ENCODE measurements at regions not wholly inside any gene's neighbourhood (a gene's known extent, or its start where the extent isn't known, plus 50 kb on each side); places are given as distances from the start of the nearest gene placed in this dataset.

- Histone ChIP-seq H3K9ac (ENCODE audit: low read depth, low read length) (no peak overlapping the region), H3K27ac (ENCODE audit: low read length) (no peak overlapping the region), H4K20me1 (ENCODE audit: insufficient read depth, low read length) (no peaks in the 10 kb centered on the region), H2AFZ (ENCODE audit: low read depth, low read length) (no peak overlapping the region), H3K4me1 (ENCODE audit: insufficient read depth, low read length) (no peaks in the 10 kb centered on the region), H3K4me3 (ENCODE audit: low read depth in 1 of 2, low read length in 2 of 2) (no peak overlapping the region), H3K79me2 (ENCODE audit: insufficient read depth, low read length) (no peaks in the 10 kb centered on the region), H3K9me3 (ENCODE audit: insufficient read depth, low read length, severe bottlenecking) (no peaks in the 10 kb centered on the region), H3K27me3 (ENCODE audit: insufficient read depth, low read length, poor library complexity) (no peaks in the 10 kb centered on the region), H3K4me2 (ENCODE audit: insufficient read depth, low read length) (no peak overlapping the region), H3K36me3 (ENCODE audit: insufficient read depth, low read length) (no peaks in the 10 kb centered on the region)
- no peak for DNase-seq
- TF ChIP-seq, protein P1, sequence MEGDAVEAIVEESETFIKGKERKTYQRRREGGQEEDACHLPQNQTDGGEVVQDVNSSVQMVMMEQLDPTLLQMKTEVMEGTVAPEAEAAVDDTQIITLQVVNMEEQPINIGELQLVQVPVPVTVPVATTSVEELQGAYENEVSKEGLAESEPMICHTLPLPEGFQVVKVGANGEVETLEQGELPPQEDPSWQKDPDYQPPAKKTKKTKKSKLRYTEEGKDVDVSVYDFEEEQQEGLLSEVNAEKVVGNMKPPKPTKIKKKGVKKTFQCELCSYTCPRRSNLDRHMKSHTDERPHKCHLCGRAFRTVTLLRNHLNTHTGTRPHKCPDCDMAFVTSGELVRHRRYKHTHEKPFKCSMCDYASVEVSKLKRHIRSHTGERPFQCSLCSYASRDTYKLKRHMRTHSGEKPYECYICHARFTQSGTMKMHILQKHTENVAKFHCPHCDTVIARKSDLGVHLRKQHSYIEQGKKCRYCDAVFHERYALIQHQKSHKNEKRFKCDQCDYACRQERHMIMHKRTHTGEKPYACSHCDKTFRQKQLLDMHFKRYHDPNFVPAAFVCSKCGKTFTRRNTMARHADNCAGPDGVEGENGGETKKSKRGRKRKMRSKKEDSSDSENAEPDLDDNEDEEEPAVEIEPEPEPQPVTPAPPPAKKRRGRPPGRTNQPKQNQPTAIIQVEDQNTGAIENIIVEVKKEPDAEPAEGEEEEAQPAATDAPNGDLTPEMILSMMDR (IDR thresholded peaks at IDR 0.05; ENCODE audit: borderline replicate concordance, extremely low read depth, low read length, poor library complexity, severe bottlenecking) = no peak
- TF ChIP-seq EZH2 (IDR thresholded peaks at IDR 0.05; ENCODE audit: borderline replicate concordance, low read depth, low read length, severe bottlenecking) = no peak
- no peak for ATAC-seq (ENCODE audit: insufficient read depth, low read depth)
Observed at GRCh38 chr10:42942279-42942950, 134.5 kb upstream of the RET start.

GRCh38 chr10:42943025-42943818 is 133.6 kb upstream of the RET start:
- Histone ChIP-seq H3K9ac (ENCODE audit: low read depth, low read length) (no peak overlapping the region), H3K79me2 (ENCODE audit: insufficient read depth, low read length) (no peaks in the 10 kb centered on the region), H3K4me3 (ENCODE audit: low read depth in 1 of 2, low read length in 2 of 2) (no peak overlapping the region), H3K36me3 (ENCODE audit: insufficient read depth, low read length) (no peaks in the 10 kb centered on the region), H4K20me1 (ENCODE audit: insufficient read depth, low read length) (no peaks in the 10 kb centered on the region), H3K27me3 (ENCODE audit: insufficient read depth, low read length, poor library complexity) (no peaks in the 10 kb centered on the region), H3K27ac (ENCODE audit: low read length) (no peak overlapping the region), H3K4me2 (ENCODE audit: insufficient read depth, low read length) (no peak overlapping the region), H3K9me3 (ENCODE audit: insufficient read depth, low read length, severe bottlenecking) (no peaks in the 10 kb centered on the region), H3K4me1 (ENCODE audit: insufficient read depth, low read length) (no peaks in the 10 kb centered on the region), H2AFZ (ENCODE audit: low read depth, low read length) (no peak overlapping the region)
- TF ChIP-seq, protein P1 (IDR thresholded peaks at IDR 0.05; ENCODE audit: borderline replicate concordance, extremely low read depth, low read length, poor library complexity, severe bottlenecking) = no peak
- TF ChIP-seq EZH2 (IDR thresholded peaks at IDR 0.05; ENCODE audit: borderline replicate concordance, low read depth, low read length, severe bottlenecking) = no peak
- DNase-seq (no peak), ATAC-seq (ENCODE audit: insufficient read depth, low read depth) (no peak)

- H3K4me1 ChIP-seq (ENCODE audit: insufficient read depth, low read length) = no peaks in the 10 kb centered on the region
- no peaks in the 10 kb centered on the region for H3K9me3 ChIP-seq (ENCODE audit: insufficient read depth, low read length, severe bottlenecking)
- DNase-seq (no peak), ATAC-seq (ENCODE audit: insufficient read depth, low read depth) (no peak)
- TF ChIP-seq EZH2 (IDR thresholded peaks at IDR 0.05; ENCODE audit: borderline replicate concordance, low read depth, low read length, severe bottlenecking) = no peak
- TF ChIP-seq, protein P1 (IDR thresholded peaks at IDR 0.05; ENCODE audit: borderline replicate concordance, extremely low read depth, low read length, poor library complexity, severe bottlenecking) = no peak
- no peak overlapping the region for H3K9ac ChIP-seq (ENCODE audit: low read depth, low read length)
- no peak overlapping the region for H2AFZ ChIP-seq (ENCODE audit: low read depth, low read length)
- H3K4me2 ChIP-seq (ENCODE audit: insufficient read depth, low read length) = no peak overlapping the region
- H3K79me2 ChIP-seq (ENCODE audit: insufficient read depth, low read length) = no peaks in the 10 kb centered on the region
- H3K27me3 ChIP-seq (ENCODE audit: insufficient read depth, low read length, poor library complexity) = no peaks in the 10 kb centered on the region
- H4K20me1 ChIP-seq (ENCODE audit: insufficient read depth, low read length) = no peaks in the 10 kb centered on the region
- no peak overlapping the region for H3K27ac ChIP-seq (ENCODE audit: low read length)
- no peaks in the 10 kb centered on the region for H3K36me3 ChIP-seq (ENCODE audit: insufficient read depth, low read length)
- no peak overlapping the region for H3K4me3 ChIP-seq (ENCODE audit: low read depth in 1 of 2, low read length in 2 of 2)
Observed at GRCh38 chr10:42948040-42948439, 128.8 kb upstream of the RET start.

Measured in DND-41 (cell line).